ENCODE measurements at regions not wholly inside any gene's neighbourhood (a gene's known extent, or its start where the extent isn't known, plus 50 kb on each side); places are given as distances from the start of the nearest gene placed in this dataset.

- Histone ChIP-seq H3K27ac (no peak overlapping the region), H3K27me3 (no peaks in the 10 kb centered on the region), H3K4me3 (no peak overlapping the region), H3K36me3 (no peaks in the 10 kb centered on the region), H3K9me3 (no peaks in the 10 kb centered on the region), H3K4me1 (no peaks in the 10 kb centered on the region)
- DNase-seq (ENCODE audit: low spot score): no peak
- TF ChIP-seq, protein P1, sequence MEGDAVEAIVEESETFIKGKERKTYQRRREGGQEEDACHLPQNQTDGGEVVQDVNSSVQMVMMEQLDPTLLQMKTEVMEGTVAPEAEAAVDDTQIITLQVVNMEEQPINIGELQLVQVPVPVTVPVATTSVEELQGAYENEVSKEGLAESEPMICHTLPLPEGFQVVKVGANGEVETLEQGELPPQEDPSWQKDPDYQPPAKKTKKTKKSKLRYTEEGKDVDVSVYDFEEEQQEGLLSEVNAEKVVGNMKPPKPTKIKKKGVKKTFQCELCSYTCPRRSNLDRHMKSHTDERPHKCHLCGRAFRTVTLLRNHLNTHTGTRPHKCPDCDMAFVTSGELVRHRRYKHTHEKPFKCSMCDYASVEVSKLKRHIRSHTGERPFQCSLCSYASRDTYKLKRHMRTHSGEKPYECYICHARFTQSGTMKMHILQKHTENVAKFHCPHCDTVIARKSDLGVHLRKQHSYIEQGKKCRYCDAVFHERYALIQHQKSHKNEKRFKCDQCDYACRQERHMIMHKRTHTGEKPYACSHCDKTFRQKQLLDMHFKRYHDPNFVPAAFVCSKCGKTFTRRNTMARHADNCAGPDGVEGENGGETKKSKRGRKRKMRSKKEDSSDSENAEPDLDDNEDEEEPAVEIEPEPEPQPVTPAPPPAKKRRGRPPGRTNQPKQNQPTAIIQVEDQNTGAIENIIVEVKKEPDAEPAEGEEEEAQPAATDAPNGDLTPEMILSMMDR (IDR thresholded peaks at IDR 0.05): no peak
Measured at GRCh38 chr14:61885203-61885961, 123.2 kb downstream of the SNAPC1 start.

DNA sequence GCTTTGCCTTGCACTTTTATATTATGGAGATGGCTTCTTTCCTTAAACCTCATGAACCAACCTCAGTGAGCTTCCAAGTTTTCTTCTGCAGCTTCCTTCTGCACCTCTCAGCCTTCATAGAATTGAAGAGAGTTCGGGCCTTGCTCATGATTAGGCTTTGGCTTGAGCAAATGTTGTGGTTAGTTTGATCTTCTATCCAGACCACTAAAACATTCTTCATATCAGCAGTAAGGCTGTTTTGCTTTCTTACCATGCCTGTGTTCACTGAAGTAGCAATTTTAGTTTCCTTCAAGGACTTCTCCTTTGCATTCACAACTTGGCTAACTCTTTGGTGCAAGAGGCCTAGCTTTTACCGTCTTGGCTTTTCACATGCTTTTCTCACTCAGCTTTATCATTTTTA is 125.4 kb downstream of the SNAPC1 start:
- no peak for DNase-seq (ENCODE audit: low spot score)
- no peaks in the 10 kb centered on the region for H3K27me3 ChIP-seq
- no peaks in the 10 kb centered on the region for H3K4me1 ChIP-seq
- H3K4me3 ChIP-seq: no peak overlapping the region
- H3K9me3 ChIP-seq: no peaks in the 10 kb centered on the region
- no peaks in the 10 kb centered on the region for H3K36me3 ChIP-seq
- TF ChIP-seq, protein P1 (IDR thresholded peaks at IDR 0.05): no peak
- no peak overlapping the region for H3K27ac ChIP-seq

DNA sequence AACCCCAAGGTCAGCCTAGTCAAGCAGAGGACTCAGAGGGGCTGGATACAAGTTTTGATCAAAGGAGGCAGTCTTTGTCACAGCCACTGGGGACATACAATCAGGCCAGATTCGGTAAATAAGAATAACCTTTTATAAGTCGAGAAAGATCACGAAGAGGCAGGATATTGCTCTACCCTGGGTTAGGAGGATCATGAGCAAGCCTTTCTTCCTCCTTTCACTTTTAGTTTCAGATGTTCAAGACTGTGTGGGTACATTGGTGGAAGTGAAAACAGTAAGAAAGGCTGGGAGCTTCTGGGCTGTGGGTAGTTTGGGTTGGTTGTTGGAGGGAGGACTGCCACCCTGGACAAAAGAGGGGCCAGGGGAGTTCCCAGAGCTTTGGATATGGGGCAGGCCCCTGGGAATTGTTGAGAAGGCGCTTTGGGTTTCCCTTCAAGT is 127.7 kb downstream of the SNAPC1 start:
- Histone ChIP-seq H3K27me3 (no peaks in the 10 kb centered on the region), H3K9me3 (no peaks in the 10 kb centered on the region), H3K4me1 (no peaks in the 10 kb centered on the region), H3K4me3 (no peak overlapping the region), H3K27ac (no peak overlapping the region), H3K36me3 (no peaks in the 10 kb centered on the region)
- TF ChIP-seq, protein P1 (IDR thresholded peaks at IDR 0.05): no peak
- DNase-seq (ENCODE audit: low spot score): no peak

GRCh38 chr14:61891170-61891569 is 128.9 kb downstream of the SNAPC1 start:
- Histone ChIP-seq H3K4me3 (no peak overlapping the region), H3K4me1 (no peaks in the 10 kb centered on the region), H3K9me3 (no peaks in the 10 kb centered on the region), H3K27ac (no peak overlapping the region), H3K36me3 (no peaks in the 10 kb centered on the region), H3K27me3 (no peaks in the 10 kb centered on the region)
- no peak for DNase-seq (ENCODE audit: low spot score)
- TF ChIP-seq, protein P1 (IDR thresholded peaks at IDR 0.05): no peak

DNA sequence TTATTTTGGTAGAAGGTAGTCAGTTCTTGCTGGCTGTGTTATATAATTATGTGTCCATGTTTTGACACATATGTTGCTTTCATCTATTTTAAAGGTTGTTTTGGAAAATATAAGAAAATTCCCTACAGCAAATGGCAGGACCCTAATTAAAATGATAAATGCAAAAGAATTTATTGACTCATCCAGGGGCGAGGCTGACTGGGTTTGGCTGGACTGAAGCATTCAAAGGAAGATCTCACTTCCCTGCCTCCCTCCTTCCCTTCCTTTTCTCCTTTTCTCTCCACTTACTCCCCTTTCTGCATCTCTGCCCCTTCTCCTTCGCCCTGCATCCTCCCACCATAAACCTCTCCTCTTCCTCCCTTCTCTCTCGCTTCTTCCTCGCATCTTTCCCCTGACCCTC is 129.6 kb downstream of the SNAPC1 start:
- Histone ChIP-seq H3K36me3 (no peaks in the 10 kb centered on the region), H3K9me3 (no peaks in the 10 kb centered on the region), H3K27me3 (no peaks in the 10 kb centered on the region), H3K4me1 (no peaks in the 10 kb centered on the region), H3K27ac (no peak overlapping the region), H3K4me3 (no peak overlapping the region)
- DNase-seq (ENCODE audit: low spot score): no peak
- TF ChIP-seq, protein P1 (IDR thresholded peaks at IDR 0.05): no peak
